OCI-M2 (cell line): ENCODE measurements at regions not wholly inside any gene's neighbourhood (a gene's known extent, or its start where the extent isn't known, plus 50 kb on each side); places are given as distances from the start of the nearest gene placed in this dataset.

ENCODE experiments used
- DNase-seq: peaks from one replicate; lab custom pipeline; 2025; ENCODE audit not compliant: unreplicated experiment; lab: John Stamatoyannopoulos, UW

DNA sequence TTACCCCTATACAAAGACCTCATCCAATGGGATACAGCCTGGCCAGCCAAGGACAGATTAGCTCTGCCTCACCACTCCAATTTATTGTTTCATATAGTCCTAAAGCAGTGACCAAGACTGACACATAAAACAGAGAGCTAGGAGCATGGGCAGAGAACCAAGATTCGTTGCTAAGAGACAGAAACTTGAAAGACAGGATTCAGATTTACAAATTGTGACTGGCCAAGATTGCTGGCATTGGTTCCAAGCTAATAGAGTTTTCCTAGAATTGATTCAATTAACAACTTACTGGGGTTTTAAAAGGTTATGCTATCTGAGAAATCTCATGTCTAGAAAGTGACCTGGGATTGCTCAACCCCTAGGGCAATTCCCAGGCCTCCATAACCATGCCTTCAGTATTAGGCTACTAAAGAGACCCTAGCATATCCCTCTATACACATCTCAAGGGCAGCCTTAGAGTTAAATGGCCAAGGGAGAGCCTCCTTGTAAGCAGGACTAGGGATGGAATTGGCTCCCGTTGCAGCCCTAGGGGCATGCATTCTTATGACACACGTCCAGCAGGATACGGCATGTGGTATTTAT is 75.6 kb downstream of the ICOS start:
- DNase-seq: no peak

DNA sequence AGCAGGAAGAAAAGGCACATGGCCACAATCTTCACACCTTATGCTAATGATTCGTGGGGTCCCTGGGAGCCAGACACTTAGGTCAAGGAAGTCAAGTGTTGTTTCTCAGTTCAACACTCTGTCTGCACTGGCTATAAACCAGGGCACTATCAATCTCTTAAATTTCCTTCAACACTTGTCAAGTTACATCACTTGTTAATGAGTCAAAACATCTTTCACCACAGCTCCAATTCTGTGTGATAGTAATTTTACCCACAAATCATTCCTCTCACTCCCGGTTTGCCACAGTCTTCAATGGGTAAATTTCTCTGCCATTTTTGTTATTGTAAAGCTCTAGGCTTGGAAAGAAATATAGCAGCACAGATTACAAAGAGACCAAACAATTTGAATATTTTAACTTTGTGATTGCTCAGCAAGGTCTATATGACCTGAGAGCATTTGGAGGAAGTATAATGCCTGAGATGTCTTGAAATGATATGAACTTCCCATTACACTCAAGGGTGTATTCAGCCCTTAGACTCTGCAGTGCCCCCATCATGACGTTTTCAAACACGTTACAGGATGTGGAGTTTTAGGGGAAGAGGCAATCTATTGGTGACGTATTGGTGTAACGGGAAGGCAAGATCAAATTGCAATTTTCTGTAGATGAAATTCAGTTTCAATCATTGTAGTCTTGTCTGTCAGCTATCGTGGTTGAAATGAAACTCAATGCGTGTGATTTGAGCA is 78.7 kb downstream of the ICOS start:
- no peak for DNase-seq

DNA sequence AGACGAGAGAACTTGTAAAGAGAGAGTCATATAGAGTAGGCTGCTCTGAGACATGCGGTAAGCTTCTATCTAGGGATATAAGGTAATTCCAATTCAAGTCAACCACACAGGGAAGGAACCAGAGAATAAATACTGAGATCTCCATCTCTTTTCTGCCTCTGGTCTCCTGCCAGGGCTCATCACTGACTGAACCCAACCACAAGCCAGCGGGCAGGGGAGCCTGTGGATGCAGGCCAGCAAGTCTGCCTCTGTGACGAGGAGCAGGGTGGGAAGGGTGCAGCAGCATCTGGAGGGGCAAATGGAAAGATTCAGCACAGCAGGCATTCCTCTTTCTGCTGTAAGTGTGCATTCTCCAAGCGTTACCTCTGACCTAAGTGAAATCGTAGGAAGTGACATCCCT is 82.2 kb downstream of the ICOS start:
- DNase-seq: no peak

DNA sequence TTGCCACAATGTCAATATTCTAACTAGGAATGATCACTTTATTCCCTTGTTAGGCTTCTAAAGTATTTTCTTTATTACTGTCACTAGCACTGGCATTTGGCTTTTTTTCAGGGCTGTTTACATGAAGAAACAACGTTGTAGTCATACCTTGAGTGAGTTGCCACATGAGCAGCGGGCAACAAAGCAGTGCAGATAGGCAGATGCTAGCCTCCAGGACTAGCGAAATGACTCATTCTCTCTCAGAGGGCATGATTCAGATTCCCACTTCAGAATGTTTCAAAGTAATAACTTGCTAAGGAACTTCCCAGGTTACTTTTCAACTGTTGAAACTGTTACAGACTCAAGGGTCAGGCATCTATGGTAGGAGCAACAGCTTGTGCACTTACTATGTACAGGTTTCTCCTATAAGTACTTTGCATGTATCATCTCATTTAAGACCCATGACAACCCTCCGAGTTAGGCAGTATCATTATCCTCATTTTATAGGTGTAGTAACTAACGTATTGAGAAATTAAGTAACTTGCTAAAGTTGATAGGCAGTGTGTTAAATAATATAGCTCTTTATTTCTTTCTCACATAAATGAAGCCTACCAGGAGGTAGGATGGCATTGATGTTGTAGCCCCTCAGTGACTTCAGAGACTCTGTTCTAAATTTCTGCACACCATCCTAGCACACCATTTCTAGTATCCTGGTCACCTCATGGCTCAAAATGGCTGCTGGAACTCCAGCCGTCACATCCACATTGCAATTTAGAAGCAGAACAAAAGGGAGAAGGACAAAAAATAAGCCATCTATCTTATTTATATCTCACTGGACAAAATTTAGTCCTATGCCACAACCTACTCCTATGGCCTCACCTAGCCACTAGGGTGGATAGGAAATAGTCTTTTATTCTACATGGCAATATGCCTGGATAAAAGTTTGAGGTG is 83.3 kb downstream of the ICOS start:
- DNase-seq: no peak

DNA sequence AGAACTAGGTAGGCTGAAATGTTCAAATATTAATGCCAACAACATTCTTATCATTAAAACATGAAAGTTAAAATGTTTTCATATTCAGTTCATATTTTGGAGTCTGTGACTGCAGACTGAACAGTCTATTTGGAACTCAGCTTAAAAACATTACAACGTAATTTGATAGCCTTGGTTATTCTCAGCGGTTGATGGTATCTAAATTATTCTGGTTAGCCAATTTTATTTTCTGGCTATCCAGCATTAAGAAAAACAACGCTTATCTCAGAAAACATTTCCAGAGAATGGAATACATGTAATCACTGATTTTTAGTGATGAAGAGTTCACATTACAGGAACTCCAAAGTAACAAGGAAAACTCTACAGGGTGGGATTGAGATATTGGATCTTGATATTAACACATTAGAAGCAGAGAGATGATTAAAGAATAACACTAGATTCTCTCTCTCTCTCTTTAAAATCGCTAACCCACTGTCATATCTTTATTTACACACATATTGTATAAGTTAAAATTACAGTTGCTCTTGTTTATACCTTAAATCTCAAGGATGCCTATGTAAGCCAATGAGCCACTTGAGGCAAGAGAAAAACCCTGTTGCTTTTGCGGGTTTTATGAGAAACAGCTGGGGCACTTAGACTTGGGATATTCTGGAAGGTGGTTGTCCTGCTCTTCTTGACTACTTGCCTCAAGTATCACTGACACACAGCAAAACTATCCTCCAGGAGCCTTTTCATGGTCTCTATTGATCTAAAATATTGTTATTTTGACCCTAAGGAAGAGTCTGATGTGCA is 84.9 kb downstream of the ICOS start:
- DNase-seq: no peak

DNA sequence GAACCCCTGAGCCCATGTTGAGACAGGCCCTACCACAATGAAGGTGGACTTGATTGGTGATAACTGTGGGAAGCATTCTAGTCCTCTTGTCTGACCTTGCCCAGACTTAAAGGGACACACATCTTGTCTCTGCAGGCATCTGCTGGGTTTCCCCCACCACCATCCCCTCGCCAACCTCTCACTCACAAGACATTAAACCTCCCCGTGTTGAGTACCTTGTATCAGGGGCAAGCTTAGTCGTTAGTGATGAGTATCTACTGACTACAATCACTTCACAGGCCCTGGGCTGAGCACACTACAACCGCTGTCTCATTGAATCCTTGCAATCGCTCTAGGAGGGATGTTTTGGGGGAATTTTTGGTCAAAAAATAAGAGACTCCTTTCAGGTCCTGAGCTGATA is 86.0 kb downstream of the ICOS start:
- DNase-seq: no peak

DNA sequence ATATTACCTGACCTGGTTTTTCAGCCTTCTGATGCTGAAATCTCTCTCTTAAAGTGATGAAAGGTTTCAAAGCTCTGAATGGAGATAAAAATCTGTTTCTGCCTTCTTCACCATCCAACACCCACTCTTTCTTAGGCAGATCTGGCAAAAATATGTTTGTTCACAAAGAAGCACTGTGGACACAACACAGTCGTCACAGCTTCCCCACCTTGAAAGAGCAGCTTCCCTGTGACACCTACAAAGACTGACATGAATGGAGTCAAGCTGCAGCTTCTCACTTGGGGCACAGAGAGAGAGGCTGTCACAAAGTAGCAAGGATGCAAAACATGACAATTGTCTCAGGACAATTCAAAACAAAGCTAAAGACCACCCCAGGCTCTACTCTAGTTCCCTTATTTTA is 86.5 kb downstream of the ICOS start:
- no peak for DNase-seq

DNA sequence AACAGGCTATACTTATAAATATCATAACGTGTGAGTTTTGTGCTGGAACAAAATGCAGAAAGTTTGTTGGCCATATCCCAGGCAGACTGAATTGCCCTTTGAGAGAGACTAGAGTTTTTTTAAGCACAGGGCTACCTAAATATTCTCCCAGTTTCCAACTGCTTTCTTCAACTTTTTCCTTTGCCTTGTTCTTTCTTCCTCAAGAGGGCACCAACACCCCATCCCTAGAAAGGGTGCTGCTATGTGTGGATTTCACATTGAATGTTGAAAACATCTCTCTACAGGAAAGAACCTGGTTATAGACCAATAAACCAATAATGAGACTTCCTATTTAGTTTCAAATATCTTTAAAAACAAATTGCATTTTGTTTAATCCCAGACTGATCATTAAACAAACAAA is 87.9 kb downstream of the ICOS start:
- no peak for DNase-seq

DNA sequence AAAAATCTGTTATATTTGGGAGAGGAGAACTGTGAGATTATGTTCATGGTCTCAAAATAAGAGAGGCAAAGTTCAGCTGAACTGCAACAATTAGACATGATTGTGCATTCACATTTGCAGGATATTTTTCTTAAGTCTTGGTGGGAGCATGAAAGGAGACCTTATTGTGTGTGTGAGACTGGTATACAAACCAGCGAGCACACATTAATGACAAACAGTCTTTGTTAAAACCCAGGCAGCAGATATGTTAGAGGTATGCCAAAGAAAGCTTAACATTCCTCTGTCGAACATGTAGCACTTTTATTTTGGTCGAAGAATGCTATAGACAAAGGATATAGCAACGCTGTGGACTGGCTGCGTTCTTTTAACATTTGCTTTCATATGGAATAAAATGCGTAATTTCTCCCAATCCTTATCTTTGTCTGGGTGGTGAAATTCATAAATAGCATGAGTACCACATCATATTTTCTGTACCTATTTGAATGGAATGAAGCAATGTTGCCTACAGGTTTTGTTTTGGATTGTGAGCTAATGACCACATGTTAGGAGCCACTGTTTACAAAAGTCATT is 88.4 kb downstream of the ICOS start:
- DNase-seq: no peak

DNA sequence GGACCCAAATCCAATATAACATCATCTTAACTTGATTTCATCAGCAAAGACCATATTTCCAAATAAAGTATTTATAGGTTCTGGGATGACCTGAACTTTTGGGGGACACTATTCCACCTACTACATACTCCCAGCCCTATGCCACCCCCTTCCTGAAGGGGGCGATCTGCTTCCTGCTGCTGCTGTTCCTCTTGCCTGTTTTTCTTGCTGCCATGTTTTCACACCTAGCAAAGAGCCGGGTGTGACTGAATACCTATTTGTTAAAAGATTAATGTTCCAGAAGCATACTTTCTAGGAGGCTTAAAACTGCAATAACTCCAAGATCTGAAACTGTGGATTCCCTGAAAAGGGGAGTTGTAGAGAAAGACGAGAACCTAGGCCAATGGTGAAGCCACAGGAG is 89.7 kb downstream of the ICOS start:
- no peak for DNase-seq

DNA sequence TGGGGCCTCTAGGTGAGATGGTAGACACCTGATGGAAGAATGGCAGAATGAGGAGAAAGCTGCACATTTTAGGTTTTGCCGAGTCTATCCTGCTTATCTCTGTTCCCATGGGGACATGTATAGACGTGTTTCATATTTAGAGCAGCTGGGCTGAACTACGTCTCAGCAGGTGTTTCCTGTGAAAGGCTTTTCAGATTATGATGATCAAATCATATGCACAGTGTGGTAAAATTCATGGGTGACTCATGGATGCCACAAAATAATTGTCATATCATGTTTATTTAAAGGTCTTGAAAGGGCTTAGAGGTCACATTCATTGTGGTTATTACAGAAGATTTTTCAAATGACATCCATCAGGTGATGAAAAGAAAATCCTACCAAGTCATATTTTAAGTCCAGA is 90.5 kb downstream of the ICOS start:
- DNase-seq: no peak

DNA sequence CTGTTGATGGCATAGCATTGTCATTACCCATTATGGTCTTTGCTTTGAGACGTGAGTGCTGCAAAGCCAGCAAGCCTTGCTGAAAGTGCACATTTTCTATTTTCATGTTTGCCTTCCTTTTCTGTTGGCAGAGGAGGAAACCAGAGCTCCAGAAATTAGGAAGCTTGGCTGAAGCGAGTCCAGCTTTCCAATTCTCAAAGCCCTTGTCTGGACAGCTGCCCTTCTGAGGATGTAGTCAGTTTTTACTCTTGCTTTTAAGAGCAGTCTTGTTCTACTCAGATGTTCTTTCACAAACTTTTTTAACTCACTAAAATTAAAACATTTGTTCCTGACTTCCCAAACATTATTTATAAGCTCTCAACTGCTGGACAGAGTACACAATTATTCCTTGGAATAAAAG is 93.8 kb downstream of the ICOS start:
- DNase-seq: no peak

DNA sequence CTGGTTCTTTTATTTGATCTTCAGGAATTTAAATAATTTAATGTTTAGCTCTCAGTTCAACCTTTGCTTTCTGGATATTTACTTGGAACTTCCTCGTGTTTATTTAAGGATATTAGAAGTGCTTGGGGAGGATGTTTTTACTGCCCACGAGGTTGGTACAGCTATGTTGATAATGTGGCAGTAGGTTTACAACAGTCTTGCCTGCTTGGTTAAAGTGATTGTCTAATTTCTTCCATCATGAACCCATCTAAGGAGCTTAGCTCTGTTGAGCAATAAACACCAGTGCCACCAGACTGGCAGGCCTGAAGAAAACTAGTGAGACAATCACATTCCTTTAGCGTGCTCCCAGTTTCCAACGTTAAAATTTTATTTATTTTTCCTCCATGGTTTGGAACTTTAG is 94.5 kb downstream of the ICOS start:
- no peak for DNase-seq

DNA sequence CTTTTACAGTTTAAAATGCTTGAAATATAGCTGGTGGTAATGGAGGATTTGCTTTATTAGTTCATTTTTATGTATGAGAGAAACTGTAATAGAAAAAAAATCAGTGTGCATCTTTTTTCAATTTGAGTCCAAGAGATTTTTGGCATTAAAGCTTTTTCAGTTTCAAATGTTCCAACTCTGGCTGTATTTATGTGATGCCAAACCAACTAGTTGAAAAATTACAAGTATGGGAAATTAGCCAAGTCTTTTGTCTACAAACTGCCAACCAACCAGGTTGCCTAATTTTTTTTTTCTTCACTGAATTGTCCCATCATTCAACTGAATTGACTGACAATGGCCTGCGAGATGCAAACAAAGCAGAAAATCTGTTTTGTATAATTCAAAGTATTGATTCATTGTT is 95.7 kb downstream of the ICOS start:
- DNase-seq: no peak

DNA sequence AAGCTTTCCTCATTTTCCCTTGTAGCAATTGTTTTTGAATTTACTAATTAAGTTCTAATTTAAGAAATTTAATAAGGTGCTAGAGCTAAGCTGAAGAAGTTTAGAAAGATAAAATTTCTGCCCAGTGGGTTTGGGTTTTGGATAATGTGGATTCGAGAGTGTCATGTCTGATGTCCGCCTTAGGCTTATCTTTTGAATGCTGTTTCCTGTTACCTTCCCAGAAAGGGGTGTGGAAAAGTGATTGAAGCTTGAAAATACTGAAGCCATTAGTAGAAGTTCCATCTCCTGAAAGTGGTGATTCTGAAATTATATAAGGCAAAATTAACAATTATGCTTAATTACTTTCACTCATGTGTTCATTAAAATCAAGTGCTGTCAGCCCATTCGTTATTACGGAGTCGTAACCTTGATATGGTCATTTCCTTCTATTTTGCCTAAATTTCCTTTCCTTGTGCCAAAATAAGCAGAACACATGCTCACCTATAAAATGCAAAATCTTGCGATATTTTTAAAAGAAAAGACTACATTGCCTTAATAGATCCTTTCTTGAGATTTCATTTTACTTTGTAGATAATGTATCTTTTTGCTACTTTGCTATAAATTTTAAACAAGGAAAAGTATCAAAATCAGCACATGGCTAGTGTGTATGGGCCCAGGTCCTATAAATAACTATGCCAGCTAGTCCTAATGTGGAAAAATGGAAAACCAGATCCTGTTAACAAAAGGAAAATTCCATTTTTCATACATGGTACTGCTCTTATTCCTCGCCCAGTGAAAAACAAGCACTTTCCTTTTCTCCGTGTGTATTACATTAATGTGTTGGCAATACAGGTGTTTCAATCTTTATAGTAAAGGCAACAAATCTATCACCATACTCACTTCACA is 97.3 kb downstream of the ICOS start:
- no peak for DNase-seq

DNA sequence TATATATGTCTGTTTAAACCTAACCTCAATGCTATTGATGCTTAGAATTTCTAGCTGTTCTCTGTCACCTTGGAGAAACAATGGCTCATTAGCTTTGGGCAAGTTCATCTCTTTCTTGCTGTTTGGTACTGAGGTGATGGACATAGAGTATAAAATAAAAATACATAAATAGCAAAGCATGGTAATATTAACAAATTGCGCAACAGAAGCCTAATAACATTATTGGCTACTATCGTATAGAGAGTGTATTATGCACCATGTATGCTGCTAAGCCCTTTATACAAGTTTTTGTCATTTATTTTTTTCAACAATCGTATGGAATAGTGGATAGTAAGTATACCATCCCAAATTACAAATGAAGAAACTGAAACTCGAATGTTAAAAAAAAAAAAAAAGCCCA is 100.1 kb downstream of the ICOS start:
- no peak for DNase-seq

DNA sequence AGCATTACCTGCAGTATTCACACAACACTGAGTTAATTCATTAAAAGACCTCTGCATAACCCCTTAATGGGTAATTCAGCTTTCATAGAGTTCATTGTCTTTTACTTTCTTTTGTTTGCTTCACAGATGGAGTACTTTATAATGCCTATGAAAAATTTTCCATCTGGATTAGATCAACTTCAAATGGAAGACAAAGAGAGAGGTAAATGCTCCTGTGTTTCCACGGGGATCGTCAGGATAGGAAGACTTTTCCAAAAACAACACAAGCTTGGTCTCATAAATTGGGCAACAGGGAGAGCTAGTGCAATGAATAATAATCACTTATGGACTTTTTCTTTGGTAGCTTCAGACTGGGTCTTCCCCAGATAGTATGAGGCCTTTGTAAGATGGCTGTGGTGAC is 100.7 kb downstream of the ICOS start:
- DNase-seq: no peak

DNA sequence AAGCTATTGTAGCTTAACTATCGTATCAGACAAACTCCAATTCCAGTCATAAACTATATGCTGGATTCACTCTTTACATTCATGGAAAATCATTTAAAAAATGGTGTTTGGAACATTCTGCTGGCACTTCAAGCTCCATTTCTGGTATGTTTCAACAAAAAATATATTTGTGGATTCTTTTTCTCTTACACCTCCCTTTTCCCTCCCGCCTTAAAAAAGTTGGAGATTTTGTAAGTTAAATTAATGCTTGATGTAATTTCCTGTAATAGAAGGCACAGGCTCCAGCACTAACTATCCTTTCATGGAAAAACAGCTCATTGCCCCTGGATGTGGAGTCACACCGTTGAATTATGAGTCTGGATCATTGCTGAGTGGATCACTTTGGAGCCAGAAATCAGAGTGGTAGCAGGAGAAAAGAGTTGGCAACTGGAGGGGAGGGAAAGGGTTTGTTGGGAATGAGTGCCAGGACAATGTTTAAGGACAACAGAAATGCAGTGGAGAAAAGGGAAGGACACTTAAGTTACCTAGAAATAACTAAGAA is 102.8 kb downstream of the ICOS start:
- DNase-seq: no peak

DNA sequence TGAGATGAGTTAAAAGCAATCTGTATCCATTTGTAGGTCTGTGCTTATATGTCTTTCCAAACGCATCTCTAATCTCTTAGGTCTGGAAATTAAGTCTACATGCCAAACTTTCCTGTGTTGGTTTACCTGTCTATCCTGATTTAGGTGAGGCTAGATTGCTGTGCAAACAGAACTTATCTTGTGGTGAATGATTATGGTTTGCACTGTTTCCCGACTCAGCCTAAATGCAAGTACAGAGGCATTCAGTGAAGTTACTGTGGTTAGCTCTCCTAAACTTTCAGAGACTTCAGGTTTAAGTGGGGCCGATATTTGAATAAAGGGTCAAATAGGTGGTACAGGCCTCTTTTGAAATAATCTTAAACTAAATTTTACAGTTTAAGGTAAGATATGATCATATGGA is 103.5 kb downstream of the ICOS start:
- no peak for DNase-seq

DNA sequence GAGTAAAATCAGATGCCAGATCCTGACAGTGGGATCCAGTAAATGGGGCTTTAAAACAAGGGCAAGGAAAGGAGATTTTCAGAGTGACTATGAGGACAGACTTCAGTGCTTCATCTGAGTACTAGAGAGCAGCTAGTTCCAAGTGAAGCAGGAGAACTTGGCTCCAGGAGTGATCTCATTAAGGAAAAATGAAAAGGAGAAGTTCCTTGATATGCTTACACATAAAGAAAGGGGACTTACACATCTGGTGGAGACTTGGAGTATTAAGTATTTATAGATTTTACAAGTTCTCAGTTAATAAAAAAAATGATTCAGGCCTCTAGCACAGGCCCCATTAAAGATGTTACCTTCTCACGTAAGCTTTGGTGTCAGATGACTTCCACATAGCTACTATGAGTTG is 105.8 kb downstream of the ICOS start:
- no peak for DNase-seq
